22Rv1 (cell line): ENCODE measurements at regions not wholly inside any gene's neighbourhood (a gene's known extent, or its start where the extent isn't known, plus 50 kb on each side); places are given as distances from the start of the nearest gene placed in this dataset.

Experiments
- H3K27ac ChIP-seq: fragments of 450-650 bp; 2 replicates; pipeline ENCODE4 v1.5.1; 2017
- CTCF ChIP-seq: fragments of 450-650 bp; IDR thresholded peaks from 2 replicates; pipeline ENCODE4 v1.5.1; 2017; ENCODE audit warnings: mild to moderate bottlenecking
- ZFX ChIP-seq: fragments of 450-650 bp; IDR thresholded peaks from 2 replicates; pipeline ENCODE4 v1.6.1; 2017; ENCODE audit warnings: antibody characterized with exemption, borderline replicate concordance

GRCh38 chr6:21915707-21916260, 322.2 kb downstream of the SOX4 start:
- H3K27ac ChIP-seq, result no peak overlapping the region
- TF ChIP-seq ZFX, result no peak

GRCh38 chr6:21918041-21918440, 324.5 kb downstream of the SOX4 start:
- H3K27ac ChIP-seq, result no peak overlapping the region
- TF ChIP-seq CTCF (no peak), ZFX (no peak)

GRCh38 chr6:21918666-21919065, 325.1 kb downstream of the SOX4 start:
- no peak overlapping the region for H3K27ac ChIP-seq
- no peak for TF ChIP-seq CTCF
- no peak for TF ChIP-seq ZFX

GRCh38 chr6:21922086-21922485, 328.5 kb downstream of the SOX4 start:
- TF ChIP-seq ZFX (no peak), CTCF (no peak)
- no peak overlapping the region for H3K27ac ChIP-seq

DNA sequence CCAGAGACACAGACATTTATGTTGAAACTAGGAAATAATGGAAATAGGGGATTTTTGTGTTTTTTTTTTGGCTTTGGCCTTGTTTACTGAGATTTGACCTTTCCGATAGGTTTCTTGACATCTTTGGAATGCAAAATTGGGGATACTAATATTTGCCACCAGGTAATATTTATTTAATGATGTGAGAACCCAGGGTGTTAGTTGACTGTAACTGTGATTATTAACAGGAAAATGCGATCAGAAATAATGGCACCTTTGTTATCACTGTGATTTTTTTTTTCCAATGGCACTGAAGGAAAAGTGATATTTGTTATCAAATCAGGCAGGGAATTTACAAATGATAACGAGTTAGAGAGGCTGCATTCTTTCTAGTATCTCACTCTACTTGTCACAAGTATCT, 330.5 kb downstream of the SOX4 start:
- no peak for TF ChIP-seq ZFX
- no peak for TF ChIP-seq CTCF
- no peak overlapping the region for H3K27ac ChIP-seq

GRCh38 chr6:21928827-21929226, 335.3 kb downstream of the SOX4 start:
- TF ChIP-seq CTCF (no peak), ZFX (no peak)
- H3K27ac ChIP-seq, result no peak overlapping the region

DNA sequence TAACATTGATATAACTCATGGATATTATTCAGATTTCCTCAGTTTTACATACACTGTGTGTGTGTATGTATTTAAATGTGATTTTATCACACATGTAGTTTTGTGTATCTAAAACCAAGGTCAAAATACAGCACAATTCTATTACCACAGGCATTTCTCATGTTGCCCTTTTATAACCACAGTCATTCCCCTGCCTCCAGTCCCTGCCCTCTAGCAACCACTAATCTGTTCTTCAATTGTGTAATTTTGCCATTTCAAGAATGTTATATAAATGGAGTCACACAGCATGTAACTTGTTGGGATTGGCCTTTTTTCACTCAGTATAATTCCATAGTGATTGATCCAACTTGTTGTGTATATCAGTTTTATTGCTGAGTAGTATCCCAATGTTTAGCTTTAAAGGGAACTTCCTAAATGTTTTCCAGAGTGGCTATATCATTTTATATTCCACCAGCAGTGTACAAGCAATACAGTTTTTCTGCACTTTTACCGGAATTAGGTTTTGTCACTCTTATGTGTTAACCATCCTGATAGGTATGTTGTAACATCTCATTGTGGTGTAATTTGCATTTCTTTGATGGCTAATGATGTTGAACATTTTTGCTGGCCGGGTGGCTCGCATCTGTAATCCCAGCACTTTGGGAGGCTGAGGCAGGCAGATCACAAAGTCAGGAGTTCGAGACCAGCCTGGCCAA, 338.2 kb downstream of the SOX4 start:
- TF ChIP-seq CTCF (no peak), ZFX (no peak)
- no peak overlapping the region for H3K27ac ChIP-seq

DNA sequence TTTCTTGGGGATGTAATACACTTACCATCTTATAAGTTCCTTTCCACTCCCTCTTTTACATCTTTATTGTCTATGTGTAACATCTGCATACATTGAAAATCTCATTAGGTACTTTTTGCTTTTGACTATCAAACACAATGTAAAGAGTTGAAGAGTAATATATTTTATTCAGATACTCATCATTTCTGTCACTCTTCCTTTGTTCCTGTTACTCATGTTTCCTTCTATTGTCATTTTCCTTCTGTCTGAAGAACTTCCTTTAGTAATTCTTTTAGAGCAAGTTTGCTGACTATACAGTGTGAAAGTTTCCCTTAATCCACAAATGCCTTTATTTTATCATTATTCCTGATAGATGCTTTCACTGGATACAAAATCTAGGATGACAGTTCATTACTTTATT, 339.8 kb downstream of the SOX4 start:
- no peak for TF ChIP-seq CTCF
- TF ChIP-seq ZFX, result no peak
- H3K27ac ChIP-seq, result no peak overlapping the region
